ENCODE measurements at regions not wholly inside any gene's neighbourhood (a gene's known extent, or its start where the extent isn't known, plus 50 kb on each side); places are given as distances from the start of the nearest gene placed in this dataset.
"Not testable (repeated sequence)": the region's sequence is repeated elsewhere in the genome, so short reads cannot be mapped to it uniquely, and the experiment has no call there.

DNA sequence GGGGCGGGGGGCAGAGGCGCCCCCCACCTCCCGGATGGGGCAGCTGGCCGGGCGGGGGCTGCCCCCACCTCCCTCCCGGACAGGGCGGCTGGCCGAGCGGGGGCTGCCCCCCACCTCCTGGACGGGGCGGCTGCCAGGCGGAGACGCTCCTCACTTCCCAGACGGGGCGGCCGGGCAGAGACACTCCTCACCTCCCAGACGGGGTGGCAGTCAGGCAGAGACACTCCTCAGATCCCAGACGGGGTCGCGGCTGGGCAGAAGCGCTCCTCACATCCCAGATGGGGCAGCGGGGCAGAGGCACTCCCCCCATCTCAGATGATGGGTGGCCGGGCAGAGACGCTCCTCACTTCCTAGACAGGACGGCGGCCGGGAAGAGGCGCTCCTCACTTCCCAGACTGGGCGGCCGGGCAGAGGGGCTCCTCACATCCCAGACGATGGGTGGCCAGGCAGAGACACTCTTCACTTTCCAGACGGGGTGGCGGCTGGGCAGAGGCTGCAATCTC lies 240.1 kb downstream of the NPIPA7 start:
- DNase-seq (ENCODE audit: low spot score): not testable (repeated sequence)

DNA sequence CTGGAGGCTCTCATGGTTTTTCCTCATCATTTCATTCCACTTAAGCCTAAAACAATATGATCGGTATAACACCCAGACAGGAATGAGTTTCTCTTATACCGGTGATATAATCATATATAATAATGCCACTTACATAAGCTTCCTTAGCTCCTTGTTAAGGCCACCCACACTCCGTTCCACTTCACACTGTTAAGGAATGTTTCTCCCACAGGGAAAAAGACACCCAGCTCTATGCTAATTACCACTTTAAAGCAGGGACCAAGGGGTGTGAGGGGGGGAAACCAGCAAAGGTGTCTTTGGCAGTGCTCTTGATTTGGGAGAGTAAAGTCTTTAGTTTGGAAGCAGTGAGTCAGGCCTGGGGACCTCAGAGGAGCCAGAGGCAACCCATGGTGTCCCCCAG lies 245.4 kb downstream of the NPIPA7 start:
- DNase-seq (ENCODE audit: low spot score): not testable (repeated sequence)

DNA sequence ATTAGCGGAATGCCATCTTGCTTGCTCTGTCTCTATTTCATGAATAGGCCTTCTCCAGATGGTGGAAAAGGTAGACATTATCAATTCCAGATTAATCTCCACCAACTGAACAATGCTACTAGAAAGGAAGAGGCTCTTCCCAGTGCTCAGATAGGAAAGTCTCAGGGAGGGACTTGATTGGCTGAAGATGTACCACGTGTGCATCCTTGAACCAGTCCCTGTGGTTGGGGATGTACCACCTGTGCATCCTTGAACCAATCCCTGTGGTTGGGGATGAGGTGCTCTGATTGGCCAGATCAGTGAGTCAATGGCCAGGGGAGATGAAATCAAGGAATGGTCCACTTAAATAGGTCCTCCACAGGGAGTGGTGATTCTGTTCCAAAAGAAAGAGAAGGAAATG lies 246.2 kb downstream of the NPIPA7 start:
- not testable (repeated sequence) for DNase-seq (ENCODE audit: low spot score)

DNA sequence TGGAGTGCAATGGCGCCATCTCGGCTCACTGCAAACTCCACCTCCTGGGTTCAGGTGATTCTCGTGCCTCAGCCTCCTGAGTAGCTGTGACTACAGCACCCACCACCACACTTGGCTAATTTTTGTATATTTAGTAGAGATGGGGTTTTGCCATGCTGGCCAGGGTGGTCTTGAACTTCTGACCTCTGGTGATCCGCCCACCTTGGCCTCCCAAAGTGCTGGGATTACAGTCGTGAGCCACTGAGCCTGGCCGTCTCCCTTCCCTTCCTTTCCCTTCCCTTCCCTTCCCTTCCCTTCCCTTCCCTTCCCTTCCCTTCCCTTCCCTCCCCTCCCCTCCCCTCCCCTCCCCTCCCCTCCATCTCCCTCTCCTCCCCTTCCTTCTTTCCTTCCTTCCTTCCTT lies 248.9 kb downstream of the NPIPA7 start:
- DNase-seq (ENCODE audit: low spot score): not testable (repeated sequence)

DNA sequence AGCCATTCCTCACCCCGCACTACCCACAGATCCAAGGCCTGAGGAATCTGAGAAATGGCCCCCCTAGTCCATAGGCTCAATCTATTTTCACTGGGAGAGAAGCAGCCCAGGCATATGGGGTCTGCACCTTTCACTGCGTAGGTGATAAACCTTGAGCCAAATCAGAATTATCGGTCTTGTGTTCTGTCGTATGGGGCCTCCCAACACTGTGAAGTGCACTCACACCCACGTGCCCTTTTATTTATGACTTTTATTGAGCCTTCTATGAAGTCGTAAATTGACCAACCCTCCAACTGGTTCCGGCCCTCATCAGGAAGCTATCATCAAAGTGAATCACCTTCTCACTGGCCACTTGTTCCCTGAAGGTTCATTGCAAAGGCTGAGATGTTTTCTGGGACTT lies 259.3 kb downstream of the NPIPA7 start:
- not testable (repeated sequence) for DNase-seq (ENCODE audit: low spot score)

DNA sequence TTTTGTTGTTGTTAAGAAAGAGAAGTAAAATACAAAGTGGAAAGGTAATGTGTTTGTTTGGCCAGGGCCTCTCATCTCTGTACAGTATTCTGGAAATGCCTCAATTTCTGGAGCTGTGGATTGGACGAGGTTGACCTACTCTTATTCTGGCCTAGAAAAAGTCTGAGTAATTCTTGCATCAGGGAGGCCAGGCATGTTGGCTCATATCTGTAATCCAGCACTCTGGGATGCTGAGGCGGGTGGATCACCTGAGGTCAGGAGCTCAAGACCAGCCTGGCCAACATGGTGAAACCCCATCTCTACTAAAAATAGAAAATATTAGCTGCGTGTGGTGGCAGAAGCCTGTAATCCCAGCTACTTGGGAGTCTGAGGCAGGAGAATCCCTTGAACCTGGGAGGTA lies 259.8 kb downstream of the NPIPA7 start:
- not testable (repeated sequence) for DNase-seq (ENCODE audit: low spot score)

DNA sequence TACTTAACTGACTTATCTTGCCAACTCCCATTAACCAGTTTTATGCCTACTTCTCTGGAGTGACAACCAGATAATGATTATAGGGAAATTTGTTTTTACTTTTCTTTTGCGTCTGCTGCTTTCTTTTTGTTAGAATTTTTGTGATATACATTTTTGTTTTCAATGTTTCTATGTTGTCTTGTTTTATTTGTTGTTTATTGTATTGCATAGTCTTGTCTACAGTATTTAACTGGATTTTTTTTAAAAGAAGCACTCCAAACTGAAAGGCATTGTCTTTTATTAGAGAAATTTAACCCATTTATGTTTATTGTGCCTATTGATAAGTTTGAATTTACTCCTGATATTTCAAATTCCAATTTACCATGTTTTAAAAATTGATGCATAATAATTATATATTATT lies 264.9 kb downstream of the NPIPA7 start:
- not testable (repeated sequence) for DNase-seq (ENCODE audit: low spot score)

DNA sequence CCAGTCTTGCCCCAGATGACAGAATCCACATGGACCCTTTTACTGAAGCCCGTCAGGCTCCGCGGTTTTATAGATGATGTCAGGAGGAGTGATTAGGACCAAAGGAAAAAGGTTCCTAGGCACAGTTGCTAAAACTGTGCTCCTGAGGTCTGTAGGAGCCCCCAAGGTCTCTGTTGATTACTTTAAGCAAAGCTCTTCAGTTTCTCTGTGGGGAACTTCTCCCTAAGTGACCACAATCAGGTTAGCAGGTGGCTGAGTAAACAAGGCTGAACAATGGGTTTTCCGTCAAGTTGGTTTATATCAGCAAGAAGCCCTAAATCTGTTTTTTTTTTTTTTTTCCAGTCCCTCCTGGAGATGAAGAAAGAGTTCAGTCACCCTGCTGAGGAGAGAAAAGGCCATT lies 269.1 kb downstream of the NPIPA7 start:
- not testable (repeated sequence) for DNase-seq (ENCODE audit: low spot score)

DNA sequence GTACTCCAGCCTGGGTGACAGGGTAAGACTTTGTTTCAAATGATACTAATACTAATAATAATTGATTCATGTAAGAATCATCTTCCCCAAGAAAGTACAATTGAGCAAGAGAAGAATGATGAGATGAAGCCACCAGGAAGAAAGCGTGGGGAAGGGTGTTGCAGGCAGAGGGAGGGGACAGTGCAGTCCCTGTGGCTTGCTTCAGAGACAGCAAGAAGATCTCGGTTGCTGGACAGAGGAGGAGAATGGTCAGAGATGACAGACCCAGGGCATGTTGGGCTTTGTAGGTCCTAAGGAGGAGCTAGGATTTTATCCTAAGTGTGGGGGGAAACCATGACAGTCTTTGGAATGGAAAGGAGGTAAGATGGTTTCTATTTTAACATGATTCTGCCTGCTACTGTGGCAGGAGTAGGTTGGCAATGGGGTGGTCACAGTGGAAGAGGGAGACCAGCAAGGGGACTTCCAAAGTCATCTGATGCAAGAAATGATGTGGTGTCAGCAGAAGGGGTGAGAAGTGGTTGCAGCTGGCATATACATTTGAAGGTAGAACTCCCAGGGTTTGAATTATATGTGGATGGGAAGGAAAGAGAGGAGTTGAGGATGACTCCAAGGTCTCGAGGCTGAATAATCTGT lies 293.4 kb downstream of the NPIPA7 start:
- not testable (repeated sequence) for DNase-seq (ENCODE audit: low spot score)

DNA sequence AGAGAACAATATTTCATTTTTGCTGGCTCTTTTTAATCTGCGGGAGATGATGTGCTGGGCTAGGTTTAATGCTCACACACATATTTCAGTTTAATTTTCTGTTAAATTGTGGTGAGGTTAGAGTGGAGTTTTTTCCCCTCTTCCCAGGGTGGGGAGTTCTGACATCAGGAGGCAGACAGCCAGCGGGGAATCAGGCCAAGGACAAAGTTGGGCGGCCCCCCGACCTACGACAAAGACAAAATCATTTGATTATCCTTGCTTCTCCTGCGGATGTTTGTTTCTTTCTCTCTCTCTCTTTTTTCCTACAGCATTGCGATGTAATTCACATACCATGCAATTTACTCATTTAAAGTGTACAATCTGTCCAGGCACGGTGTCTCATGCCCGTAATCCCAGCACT lies 295.9 kb downstream of the NPIPA7 start:
- not testable (repeated sequence) for DNase-seq (ENCODE audit: low spot score)

DNA sequence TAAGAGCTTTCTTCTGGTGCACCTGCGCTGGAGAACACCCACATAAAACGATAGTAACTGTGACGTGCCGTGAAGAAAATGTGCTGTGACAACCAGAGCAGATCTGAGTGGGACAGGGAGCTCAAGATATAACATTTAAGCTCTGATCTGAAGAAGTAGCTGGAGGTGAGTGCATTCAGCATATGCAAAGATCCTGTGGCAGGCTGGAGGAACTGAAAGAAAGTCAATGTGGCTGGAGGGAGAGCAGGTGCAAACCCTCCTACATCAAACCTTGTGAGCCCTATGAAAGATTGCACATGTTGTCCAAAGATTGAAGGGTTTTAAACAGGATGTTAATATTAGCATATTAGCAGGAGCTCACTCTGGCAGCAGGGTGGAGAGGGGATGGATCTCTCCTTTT lies 342.9 kb downstream of the NPIPA7 start:
- not testable (repeated sequence) for DNase-seq (ENCODE audit: low spot score)

DNA sequence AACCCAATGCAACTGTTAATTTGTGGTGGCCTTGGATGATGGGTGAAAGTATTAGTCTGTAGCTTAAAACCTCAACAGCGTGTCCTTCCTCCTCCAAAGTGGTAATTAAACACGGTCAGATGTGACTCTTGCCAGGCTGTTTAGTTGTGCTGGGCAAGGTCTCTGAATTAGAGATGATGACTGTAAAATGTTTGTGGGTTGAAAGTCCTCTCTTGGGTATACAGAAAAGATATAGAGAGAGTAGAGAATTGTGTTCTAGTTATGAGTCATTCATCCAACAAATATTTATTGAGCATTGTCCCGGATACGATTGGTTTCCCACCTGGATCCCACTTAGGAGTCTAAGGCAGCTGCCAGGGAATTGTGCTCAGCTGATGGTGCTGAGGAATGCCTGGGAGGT lies 343.7 kb downstream of the NPIPA7 start:
- not testable (repeated sequence) for DNase-seq (ENCODE audit: low spot score)

DNA sequence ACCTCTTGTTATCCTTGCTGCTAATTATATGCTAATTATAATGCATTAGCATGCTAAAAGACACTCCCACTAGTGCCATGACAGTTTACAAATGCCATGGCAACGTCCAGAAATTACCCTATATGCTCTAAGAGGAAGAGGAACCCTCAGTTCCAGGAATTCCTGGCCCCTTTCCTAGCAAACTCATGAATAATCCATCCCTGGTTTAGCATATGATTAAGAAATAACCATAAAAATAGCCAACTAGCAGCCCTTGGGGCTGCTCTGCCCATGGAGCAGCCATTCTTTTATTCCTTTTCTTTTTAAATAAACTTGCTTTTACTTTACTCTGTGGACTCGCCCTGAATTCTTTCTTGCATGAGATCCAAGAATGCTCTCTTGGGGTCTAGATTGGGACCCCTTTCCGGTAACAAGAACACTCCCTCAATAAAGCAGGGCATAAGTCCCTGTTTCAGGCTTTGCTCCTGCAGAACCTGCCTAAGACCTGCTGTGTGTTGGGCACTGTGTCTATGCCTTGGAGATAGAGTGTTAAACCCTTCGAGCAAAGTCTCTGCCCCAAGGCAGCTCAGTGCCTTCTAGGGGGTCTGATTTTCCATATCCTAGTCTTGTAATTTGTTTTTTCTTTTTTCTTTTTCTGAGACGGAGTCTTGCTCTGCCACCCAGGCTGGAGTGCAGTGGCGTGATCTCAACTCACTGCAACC lies 345.0 kb downstream of the NPIPA7 start:
- DNase-seq (ENCODE audit: low spot score): not testable (repeated sequence)

DNA sequence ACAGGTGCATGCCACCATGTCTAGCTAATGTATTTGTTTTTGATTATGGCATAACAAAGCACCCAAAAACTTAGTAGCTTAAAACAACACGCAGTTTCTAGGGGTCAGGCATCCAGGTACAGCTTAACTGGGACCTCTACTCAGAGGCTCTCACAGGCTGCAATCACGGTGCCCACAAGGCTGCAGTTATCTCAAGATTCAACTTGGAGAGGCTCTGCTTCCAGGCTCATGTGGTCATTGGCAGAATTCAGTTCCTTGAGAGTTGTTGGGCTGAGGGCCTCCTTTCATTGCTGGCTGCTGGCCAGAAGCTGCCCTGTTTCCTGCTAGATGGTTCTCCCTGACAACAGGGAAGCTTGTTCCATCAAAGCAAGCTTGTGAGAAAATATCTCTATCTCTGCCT lies 348.1 kb downstream of the NPIPA7 start:
- DNase-seq (ENCODE audit: low spot score): not testable (repeated sequence)

DNA sequence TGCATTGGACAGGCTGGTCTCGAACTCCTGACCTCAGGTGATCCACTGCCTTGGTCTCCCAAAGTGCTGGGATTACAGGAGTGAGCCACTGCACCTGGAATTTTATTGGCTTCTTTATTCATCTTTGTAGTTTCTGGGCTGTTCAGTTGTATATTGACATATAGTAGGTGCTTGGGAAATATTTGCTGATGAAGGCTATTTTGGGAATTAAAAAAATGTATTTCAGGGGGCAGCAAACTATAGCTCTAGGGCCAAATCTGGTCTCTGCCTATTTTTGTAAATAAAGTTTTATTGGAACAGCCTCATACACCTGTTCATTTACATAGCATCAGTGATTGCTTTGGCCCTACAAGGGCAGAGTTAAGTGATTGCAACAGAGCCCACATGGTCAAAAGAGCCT lies 363.6 kb downstream of the NPIPA7 start:
- DNase-seq (ENCODE audit: low spot score): not testable (repeated sequence)

DNA sequence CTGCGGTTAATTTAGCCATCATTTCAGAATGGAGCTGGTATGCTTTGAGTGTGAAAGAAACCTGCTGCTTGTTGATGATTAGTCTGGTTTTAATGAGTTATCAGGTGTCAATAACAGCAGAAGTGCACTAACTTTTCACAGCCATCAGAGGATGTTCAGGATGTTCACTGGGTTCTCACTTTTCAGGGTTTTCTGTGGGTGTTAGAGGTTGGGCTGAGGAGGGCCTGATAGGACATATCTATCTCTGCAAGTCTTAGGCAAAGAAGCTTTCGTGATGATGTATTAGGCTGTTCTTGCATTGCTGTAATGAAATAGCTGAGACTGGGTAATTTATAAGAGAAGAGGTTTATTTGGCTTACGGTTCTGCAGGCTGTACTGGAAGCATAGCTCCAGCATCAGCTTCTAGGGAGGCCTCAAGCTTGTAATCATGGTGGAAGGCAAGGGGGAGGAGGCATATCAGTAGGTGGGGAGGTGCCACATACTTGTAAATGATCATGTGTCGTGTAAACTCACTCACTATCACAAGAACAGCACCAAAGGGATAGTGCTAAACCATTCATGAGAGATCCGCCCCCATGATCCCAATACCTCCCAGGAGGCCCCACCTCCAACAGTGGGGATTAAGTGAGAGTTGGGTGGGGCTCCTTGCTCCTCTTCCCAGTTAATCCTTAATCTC lies 376.2 kb downstream of the NPIPA7 start:
- DNase-seq (ENCODE audit: low spot score): not testable (repeated sequence)

DNA sequence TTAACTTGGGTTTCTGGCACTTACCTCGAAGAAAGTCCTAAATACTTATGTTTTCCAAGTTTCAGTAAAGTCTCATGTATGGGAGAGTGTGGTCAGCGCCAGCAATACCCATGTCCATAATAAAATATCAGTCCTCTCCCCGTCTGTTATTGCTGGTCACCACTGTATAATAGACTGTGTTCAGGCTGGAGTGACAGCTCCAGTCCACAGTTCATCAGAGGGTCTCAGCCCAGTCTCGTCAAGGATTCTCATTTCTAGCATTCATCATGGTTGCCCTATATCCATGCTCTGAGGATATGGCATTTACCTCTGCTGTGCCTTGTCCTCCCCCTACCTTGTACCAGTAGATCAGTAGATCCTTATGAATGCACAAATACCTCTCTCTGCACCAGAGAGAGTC lies 384.5 kb downstream of the NPIPA7 start:
- DNase-seq (ENCODE audit: low spot score): no peak

DNA sequence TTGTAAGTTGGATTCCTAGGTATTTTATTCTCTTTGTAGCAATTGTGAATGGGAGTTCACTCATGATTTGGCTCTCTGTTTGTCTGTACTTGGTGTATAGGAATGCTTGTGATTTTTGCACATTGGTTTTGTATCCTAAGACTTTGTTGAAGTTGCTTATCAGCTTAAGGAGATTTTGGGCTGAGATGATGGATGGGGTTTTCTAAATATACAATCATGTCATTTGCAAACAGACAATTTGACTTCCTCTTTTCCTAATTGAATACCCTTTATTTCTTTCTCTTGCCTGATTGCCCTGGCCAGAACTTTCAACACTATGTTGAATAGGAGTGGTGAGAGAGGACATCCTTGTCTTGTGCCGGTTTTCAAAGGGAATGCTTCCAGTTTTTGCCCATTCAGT lies 391.8 kb downstream of the NPIPA7 start:
- not testable (repeated sequence) for DNase-seq (ENCODE audit: low spot score)

DNA sequence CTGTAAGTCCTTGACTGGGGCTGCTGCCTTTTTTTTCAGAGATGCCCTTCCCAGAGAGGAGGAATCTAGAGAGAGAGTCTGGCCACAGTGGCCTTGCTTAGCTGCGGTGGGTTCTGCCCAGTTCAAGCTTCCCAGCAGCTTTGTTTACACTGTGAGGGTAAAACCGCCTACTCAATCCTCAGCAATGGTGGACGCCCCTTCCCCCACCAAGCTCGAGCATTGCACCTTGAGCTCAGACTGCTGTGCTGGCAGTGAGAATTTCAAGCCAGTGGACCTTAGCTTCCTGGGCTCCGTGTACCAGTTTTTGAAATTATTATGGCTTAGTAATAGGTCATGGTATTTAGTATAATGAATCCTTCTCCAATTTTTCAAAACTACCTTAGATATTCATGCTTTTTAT lies 395.4 kb downstream of the NPIPA7 start:
- DNase-seq (ENCODE audit: low spot score): no peak

DNA sequence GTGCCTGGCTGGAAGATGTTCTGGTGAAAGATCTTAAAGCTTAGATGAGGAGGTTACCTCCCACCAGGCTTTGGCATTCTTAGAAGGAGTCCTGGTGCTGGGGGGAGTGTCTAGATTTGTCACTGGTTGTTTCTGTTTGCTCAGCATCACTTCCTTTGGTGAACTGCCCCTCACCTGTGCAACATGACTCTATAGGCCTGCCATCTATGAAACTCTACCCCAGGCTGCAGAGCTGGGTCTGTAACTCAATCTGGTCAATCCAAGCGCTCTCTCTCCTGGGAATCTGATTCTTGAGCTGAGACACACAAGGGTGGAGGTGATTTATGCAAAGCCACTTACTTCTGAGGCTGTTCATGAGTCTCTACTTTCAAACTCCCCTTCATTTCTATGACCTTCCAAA lies 399.4 kb downstream of the NPIPA7 start:
- DNase-seq (ENCODE audit: low spot score): no peak

DNA sequence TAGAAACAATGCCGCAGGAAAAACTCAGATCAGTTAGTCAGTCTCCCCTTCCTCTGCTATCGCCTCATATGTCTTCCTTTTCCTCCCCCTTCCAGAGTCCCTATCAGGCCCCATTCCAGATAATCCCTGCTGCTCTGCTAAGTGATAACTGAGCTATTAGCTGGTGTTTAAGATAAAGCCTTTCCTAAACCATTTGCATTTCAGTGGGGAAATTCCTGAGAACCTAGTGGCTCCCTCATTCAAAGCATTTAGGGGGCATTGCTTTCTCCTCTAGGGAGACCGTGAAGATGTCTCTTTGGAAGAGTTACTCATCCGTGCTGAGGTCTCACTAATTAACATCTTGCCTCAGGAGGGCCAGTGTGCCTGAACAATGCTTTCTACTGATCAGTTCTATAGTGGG lies 401.6 kb downstream of the NPIPA7 start:
- DNase-seq (ENCODE audit: low spot score): no peak

DNA sequence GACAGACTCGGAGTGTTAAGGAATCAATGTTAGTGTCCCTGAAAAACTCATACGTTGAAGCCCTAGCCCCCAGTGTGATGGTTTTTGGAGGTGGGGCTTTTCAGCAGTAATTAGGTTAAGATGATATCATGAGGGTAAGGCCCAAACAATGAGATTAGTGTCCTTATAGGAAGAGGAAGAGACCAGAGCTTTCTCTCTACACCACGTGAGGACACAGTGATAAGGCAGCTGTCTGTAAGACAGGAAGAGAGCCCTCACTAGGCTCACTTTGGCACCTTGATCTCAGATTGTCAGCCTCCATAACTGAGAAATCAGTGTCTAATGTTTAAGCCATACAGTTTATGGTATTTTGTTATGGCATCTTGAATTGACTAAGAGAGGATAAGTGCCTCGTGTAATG lies 403.2 kb downstream of the NPIPA7 start:
- no peak for DNase-seq (ENCODE audit: low spot score)

DNA sequence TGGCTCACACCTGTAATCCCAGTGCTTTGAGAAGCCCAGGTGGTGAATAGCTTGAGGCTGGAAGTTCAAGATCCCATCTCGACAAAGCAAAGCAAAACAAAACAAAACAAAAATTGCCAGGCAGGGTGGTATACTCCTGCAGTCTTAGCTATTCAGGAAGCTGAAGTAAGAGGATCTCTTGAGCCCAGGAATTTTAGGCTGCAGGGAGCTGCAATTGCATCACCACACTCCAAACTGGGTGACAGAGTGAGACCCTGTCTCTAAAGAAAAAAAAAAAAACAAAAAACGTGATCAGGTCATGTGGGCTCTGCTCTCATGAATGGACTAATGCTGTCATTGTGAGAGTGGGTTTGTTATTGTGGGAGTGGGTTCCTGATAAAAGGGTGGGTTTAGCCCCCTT lies 409.1 kb downstream of the NPIPA7 start:
- no peak for DNase-seq (ENCODE audit: low spot score)

Measured in ecto neural progenitor cell (in vitro differentiated cells).